GM23338 (cell line): ENCODE measurements at regions not wholly inside any gene's neighbourhood (a gene's known extent, or its start where the extent isn't known, plus 50 kb on each side); places are given as distances from the start of the nearest gene placed in this dataset.

Experiments used
- ATAC-seq: fragments of 200-7000 bp; cut with Tn5 transposase; 3 replicates; pipeline ENCODE4 v1.9.1; 2020
- DNase-seq: peaks from one replicate; pipeline ENCODE4 v3.0.0-alpha.2; 2015; ENCODE audit warnings: low spot score
- H2AFZ ChIP-seq: fragments of 200-600 bp; sonication (generic); 2 replicates; pipeline ENCODE4 v1.8.0; 2016; ENCODE audit warnings: antibody characterized with exemption, mild to moderate bottlenecking, moderate library complexity
- H3F3A ChIP-seq: fragments of 200-600 bp; sonication (generic); replicated peaks from 2 replicates; pipeline ENCODE4 v1.8.0; 2017; ENCODE audit warnings: antibody characterized with exemption, mixed run types, low read depth
- H3K27ac ChIP-seq: fragments of 200-600 bp; sonication (generic); 2 replicates; pipeline ENCODE4 v1.6.1; 2016; ENCODE audit warnings: low read depth
- H3K27me3 ChIP-seq: fragments of 200-600 bp; sonication (generic); 2 replicates; pipeline ENCODE4 v1.8.0; 2016; ENCODE audit warnings: mild to moderate bottlenecking, mixed run types, moderate library complexity; ENCODE audit not compliant: insufficient read depth
- H3K36me3 ChIP-seq: fragments of 200-600 bp; sonication (generic); 2 replicates; pipeline ENCODE4 v1.8.0; 2016; ENCODE audit warnings: mild to moderate bottlenecking; ENCODE audit not compliant: insufficient read depth
- H3K4me1 ChIP-seq: fragments of 200-600 bp; sonication (generic); 2 replicates; pipeline ENCODE4 v1.8.0; 2016; ENCODE audit warnings: mild to moderate bottlenecking, moderate library complexity; ENCODE audit not compliant: insufficient read depth
- H3K4me2 ChIP-seq: fragments of 200-600 bp; sonication (generic); 2 replicates; pipeline ENCODE4 v1.7.1; 2017; ENCODE audit warnings: mixed run types
- H3K4me3 ChIP-seq: fragments of 200-600 bp; sonication (generic); 2 replicates; pipeline ENCODE4 v1.6.1; 2016; ENCODE audit warnings: mixed run types
- H3K79me2 ChIP-seq: fragments of 200-600 bp; sonication (generic); replicated peaks from 2 replicates; pipeline ENCODE4 v1.8.0; 2017; ENCODE audit warnings: mild to moderate bottlenecking; ENCODE audit not compliant: insufficient read depth
- H3K9me2 ChIP-seq: fragments of 200-600 bp; sonication (generic); 2 replicates; pipeline ENCODE4 v1.8.0; 2017; ENCODE audit not compliant: insufficient read depth
- H4K20me1 ChIP-seq: fragments of 200-600 bp; sonication (generic); replicated peaks from 2 replicates; pipeline ENCODE4 v1.8.0; 2017; ENCODE audit warnings: mild to moderate bottlenecking; ENCODE audit not compliant: insufficient read depth
- H3K27ac Mint-ChIP-seq: 2 replicates; pipeline ENCODE4 v1.8.0; 2020; ENCODE audit warnings: inconsistent platforms, mild to moderate bottlenecking, moderate library complexity, mixed read lengths
- H3K27me3 Mint-ChIP-seq: 3 replicates; pipeline ENCODE4 v1.8.0; 2022; ENCODE audit warnings: low read depth, mild to moderate bottlenecking, moderate library complexity, mixed read lengths, inconsistent platforms; ENCODE audit not compliant: insufficient read depth, poor library complexity
- H3K36me3 Mint-ChIP-seq: 3 replicates; pipeline ENCODE4 v1.8.0; 2021; ENCODE audit warnings: low read depth, mild to moderate bottlenecking, inconsistent platforms, moderate library complexity, mixed read lengths
- H3K4me1 Mint-ChIP-seq: 3 replicates; pipeline ENCODE4 v1.8.0; 2020; ENCODE audit warnings: mild to moderate bottlenecking, inconsistent platforms, mixed read lengths
- H3K4me3 Mint-ChIP-seq: 3 replicates; pipeline ENCODE4 v1.8.0; 2021; ENCODE audit warnings: moderate library complexity, mild to moderate bottlenecking, inconsistent platforms, mixed read lengths
- H3K9me3 Mint-ChIP-seq: 3 replicates; pipeline ENCODE4 v1.8.0; 2020; ENCODE audit warnings: moderate library complexity, mild to moderate bottlenecking, inconsistent platforms, mixed read lengths
- EZH2 ChIP-seq: fragments of 200-600 bp; sonication (generic); IDR thresholded peaks from one replicate; pipeline ENCODE4 v1.8.0; 2017; ENCODE audit warnings: antibody characterized with exemption, mild to moderate bottlenecking, low read depth; ENCODE audit not compliant: unreplicated experiment
- JUNB ChIP-seq: IDR thresholded peaks from one replicate; pipeline ENCODE4 v1.6.1; 2016; ENCODE audit warnings: antibody characterized with exemption; ENCODE audit not compliant: unreplicated experiment
- NANOG ChIP-seq: IDR thresholded peaks from 2 replicates; pipeline ENCODE4 v1.6.1; 2016; ENCODE audit warnings: antibody characterized with exemption, borderline replicate concordance
- POLR2AphosphoS5 ChIP-seq: IDR thresholded peaks from 2 replicates; pipeline ENCODE4 v1.6.1; 2016; ENCODE audit warnings: antibody characterized with exemption, low read depth
- STAT1 ChIP-seq: IDR thresholded peaks from one replicate; pipeline ENCODE4 v1.6.1; 2016; ENCODE audit warnings: antibody characterized with exemption; ENCODE audit not compliant: unreplicated experiment
- ZNF114 ChIP-seq: fragments of 250-450 bp; sonication (Bioruptor Pico); IDR thresholded peaks from 2 replicates; pipeline ENCODE4 v1.5.0; 2020; ENCODE audit warnings: mild to moderate bottlenecking, moderate library complexity
- TF ChIP-seq, protein P1 (sequence below), 2 experiments: fragments of 200-600 bp in 1 of 2; sonication (generic) in 1 of 2; conservative IDR thresholded peaks; 2 replicates each; pipeline versions ENCODE4 v1.5.1 to v1.6.1; 2016 to 2017; ENCODE audit warnings: antibody characterized with exemption in 2 of 2, low read depth in 2 of 2, mild to moderate bottlenecking in 2 of 2, moderate library complexity in 1 of 2
- TF ChIP-seq, protein P2 (sequence below): IDR thresholded peaks from one replicate; pipeline ENCODE4 v1.6.1; 2018; ENCODE audit warnings: antibody characterized with exemption; ENCODE audit not compliant: unreplicated experiment
- TF ChIP-seq, protein P3 (sequence below): fragments of 250-450 bp; sonication (Bioruptor Pico); IDR thresholded peaks from 2 replicates; pipeline ENCODE4 v1.5.0; 2020; ENCODE audit warnings: mild to moderate bottlenecking, moderate library complexity

DNA sequence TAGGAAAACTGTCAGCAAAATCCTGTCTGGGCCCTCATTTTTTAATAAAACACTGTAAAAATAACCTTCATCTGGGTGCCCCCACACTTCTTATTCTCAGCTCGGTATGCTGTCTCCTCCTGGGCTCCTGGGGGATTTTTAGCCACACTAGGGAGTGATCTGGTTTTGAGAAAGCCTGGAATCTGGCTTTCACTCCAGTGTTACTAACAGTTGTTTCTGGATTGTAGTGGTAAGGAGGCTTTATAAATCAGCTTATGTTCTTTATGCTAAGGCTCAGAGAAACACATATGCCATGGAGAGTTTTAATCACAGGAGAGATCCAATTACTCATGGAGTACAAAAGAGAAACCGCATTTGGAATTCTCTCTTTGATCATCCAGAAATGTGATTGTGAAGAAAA lies 744.3 kb upstream of the SOX11 start (continued):
- TF ChIP-seq, protein P1, sequence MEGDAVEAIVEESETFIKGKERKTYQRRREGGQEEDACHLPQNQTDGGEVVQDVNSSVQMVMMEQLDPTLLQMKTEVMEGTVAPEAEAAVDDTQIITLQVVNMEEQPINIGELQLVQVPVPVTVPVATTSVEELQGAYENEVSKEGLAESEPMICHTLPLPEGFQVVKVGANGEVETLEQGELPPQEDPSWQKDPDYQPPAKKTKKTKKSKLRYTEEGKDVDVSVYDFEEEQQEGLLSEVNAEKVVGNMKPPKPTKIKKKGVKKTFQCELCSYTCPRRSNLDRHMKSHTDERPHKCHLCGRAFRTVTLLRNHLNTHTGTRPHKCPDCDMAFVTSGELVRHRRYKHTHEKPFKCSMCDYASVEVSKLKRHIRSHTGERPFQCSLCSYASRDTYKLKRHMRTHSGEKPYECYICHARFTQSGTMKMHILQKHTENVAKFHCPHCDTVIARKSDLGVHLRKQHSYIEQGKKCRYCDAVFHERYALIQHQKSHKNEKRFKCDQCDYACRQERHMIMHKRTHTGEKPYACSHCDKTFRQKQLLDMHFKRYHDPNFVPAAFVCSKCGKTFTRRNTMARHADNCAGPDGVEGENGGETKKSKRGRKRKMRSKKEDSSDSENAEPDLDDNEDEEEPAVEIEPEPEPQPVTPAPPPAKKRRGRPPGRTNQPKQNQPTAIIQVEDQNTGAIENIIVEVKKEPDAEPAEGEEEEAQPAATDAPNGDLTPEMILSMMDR (conservative IDR thresholded peaks at IDR 0.05; ENCODE audit: low read depth in 2 of 2) = no peak
- TF ChIP-seq POLR2AphosphoS5 = no peak

DNA sequence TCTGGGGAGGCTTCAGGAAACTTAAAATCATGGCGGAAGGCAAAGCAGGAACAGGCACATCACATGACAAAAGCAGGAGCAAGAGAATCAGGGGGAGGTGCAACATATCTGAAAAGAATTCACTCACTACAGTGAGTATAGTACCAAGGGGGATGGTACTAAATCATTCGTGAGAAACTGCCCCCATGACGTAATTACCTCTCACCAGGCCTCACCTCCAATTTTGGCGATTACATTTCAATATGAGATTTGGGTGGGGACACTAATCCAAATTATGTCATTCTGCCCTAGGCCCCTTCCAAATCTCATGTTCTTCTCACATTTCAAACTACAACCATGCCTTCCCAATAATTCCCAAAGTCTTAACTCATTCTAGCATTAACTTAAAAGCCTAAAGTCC lies 740.8 kb upstream of the SOX11 start:
- ATAC-seq (no peak), DNase-seq (no peak)
- no peak overlapping the region for H2AFZ ChIP-seq
- no peak overlapping the region for H3K4me3 ChIP-seq
- Mint-ChIP-seq H3K27ac (no peak overlapping the region), H3K36me3 (peaks cover 7% of the 10 kb centered on the region; the same call in 2 of the 3 replicates), H3K4me1 (no peaks in the 10 kb centered on the region), H3K27me3 (no peaks in the 10 kb centered on the region), H3K4me3 (no peak overlapping the region), H3K9me3 (peaks cover 75% of the 10 kb centered on the region)
- H3K27ac ChIP-seq = no peak overlapping the region
- H3K4me2 ChIP-seq = no peak overlapping the region
- H3K79me2 ChIP-seq = no peaks in the 10 kb centered on the region
- H3F3A ChIP-seq = no peaks in the 10 kb centered on the region
- TF ChIP-seq EZH2 (no peak), NANOG (no peak), STAT1 (no peak)
- no peaks in the 10 kb centered on the region for H4K20me1 ChIP-seq
- no peaks in the 10 kb centered on the region for H3K27me3 ChIP-seq
- no peaks in the 10 kb centered on the region for H3K9me2 ChIP-seq
- 0 out of 2 replicates have a peak, but pooled peaks cover 5% of the 10 kb centered on the region for H3K36me3 ChIP-seq
- H3K4me1 ChIP-seq = no peaks in the 10 kb centered on the region

DNA sequence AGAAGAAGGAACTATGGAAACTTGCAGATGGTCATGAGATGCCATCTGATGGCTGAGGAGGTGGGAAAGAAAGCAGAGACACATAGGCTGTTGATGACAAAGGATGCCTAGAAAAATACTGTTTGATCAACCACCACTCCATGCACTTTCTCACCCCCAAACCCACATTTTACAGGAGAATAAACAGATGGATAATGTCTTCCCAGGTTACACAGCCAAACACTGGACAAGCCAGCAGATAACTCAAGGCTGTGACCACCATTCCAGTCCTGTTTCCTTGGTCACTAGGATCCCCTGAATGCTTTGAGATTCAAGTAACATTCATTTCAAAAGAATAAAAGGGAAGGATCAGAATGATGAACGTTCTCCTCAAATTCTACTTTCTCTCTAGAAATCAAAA lies 733.0 kb upstream of the SOX11 start:
- Histone ChIP-seq H3K4me2 (no peak overlapping the region), H3F3A (no peaks in the 10 kb centered on the region), H3K4me1 (no peaks in the 10 kb centered on the region), H3K9me2 (no peaks in the 10 kb centered on the region), H3K4me3 (no peak overlapping the region), H2AFZ (no peak overlapping the region), H3K27me3 (no peaks in the 10 kb centered on the region), H3K79me2 (no peaks in the 10 kb centered on the region), H4K20me1 (no peaks in the 10 kb centered on the region), H3K27ac (no peak overlapping the region), H3K36me3 (no peaks in the 10 kb centered on the region)
- ATAC-seq = no peak
- Mint-ChIP-seq H3K4me1 (no peaks in the 10 kb centered on the region), H3K4me3 (no peak overlapping the region), H3K9me3 (peaks cover 83% of the 10 kb centered on the region), H3K36me3 (no peaks in the 10 kb centered on the region), H3K27ac (no peak overlapping the region), H3K27me3 (no peaks in the 10 kb centered on the region)
- DNase-seq = no peak
- TF ChIP-seq EZH2 (no peak), NANOG (no peak), ZNF114 (no peak), POLR2AphosphoS5 (no peak), JUNB (no peak)
- TF ChIP-seq, protein P2, sequence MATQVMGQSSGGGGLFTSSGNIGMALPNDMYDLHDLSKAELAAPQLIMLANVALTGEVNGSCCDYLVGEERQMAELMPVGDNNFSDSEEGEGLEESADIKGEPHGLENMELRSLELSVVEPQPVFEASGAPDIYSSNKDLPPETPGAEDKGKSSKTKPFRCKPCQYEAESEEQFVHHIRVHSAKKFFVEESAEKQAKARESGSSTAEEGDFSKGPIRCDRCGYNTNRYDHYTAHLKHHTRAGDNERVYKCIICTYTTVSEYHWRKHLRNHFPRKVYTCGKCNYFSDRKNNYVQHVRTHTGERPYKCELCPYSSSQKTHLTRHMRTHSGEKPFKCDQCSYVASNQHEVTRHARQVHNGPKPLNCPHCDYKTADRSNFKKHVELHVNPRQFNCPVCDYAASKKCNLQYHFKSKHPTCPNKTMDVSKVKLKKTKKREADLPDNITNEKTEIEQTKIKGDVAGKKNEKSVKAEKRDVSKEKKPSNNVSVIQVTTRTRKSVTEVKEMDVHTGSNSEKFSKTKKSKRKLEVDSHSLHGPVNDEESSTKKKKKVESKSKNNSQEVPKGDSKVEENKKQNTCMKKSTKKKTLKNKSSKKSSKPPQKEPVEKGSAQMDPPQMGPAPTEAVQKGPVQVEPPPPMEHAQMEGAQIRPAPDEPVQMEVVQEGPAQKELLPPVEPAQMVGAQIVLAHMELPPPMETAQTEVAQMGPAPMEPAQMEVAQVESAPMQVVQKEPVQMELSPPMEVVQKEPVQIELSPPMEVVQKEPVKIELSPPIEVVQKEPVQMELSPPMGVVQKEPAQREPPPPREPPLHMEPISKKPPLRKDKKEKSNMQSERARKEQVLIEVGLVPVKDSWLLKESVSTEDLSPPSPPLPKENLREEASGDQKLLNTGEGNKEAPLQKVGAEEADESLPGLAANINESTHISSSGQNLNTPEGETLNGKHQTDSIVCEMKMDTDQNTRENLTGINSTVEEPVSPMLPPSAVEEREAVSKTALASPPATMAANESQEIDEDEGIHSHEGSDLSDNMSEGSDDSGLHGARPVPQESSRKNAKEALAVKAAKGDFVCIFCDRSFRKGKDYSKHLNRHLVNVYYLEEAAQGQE = no peak
- TF ChIP-seq, protein P3, sequence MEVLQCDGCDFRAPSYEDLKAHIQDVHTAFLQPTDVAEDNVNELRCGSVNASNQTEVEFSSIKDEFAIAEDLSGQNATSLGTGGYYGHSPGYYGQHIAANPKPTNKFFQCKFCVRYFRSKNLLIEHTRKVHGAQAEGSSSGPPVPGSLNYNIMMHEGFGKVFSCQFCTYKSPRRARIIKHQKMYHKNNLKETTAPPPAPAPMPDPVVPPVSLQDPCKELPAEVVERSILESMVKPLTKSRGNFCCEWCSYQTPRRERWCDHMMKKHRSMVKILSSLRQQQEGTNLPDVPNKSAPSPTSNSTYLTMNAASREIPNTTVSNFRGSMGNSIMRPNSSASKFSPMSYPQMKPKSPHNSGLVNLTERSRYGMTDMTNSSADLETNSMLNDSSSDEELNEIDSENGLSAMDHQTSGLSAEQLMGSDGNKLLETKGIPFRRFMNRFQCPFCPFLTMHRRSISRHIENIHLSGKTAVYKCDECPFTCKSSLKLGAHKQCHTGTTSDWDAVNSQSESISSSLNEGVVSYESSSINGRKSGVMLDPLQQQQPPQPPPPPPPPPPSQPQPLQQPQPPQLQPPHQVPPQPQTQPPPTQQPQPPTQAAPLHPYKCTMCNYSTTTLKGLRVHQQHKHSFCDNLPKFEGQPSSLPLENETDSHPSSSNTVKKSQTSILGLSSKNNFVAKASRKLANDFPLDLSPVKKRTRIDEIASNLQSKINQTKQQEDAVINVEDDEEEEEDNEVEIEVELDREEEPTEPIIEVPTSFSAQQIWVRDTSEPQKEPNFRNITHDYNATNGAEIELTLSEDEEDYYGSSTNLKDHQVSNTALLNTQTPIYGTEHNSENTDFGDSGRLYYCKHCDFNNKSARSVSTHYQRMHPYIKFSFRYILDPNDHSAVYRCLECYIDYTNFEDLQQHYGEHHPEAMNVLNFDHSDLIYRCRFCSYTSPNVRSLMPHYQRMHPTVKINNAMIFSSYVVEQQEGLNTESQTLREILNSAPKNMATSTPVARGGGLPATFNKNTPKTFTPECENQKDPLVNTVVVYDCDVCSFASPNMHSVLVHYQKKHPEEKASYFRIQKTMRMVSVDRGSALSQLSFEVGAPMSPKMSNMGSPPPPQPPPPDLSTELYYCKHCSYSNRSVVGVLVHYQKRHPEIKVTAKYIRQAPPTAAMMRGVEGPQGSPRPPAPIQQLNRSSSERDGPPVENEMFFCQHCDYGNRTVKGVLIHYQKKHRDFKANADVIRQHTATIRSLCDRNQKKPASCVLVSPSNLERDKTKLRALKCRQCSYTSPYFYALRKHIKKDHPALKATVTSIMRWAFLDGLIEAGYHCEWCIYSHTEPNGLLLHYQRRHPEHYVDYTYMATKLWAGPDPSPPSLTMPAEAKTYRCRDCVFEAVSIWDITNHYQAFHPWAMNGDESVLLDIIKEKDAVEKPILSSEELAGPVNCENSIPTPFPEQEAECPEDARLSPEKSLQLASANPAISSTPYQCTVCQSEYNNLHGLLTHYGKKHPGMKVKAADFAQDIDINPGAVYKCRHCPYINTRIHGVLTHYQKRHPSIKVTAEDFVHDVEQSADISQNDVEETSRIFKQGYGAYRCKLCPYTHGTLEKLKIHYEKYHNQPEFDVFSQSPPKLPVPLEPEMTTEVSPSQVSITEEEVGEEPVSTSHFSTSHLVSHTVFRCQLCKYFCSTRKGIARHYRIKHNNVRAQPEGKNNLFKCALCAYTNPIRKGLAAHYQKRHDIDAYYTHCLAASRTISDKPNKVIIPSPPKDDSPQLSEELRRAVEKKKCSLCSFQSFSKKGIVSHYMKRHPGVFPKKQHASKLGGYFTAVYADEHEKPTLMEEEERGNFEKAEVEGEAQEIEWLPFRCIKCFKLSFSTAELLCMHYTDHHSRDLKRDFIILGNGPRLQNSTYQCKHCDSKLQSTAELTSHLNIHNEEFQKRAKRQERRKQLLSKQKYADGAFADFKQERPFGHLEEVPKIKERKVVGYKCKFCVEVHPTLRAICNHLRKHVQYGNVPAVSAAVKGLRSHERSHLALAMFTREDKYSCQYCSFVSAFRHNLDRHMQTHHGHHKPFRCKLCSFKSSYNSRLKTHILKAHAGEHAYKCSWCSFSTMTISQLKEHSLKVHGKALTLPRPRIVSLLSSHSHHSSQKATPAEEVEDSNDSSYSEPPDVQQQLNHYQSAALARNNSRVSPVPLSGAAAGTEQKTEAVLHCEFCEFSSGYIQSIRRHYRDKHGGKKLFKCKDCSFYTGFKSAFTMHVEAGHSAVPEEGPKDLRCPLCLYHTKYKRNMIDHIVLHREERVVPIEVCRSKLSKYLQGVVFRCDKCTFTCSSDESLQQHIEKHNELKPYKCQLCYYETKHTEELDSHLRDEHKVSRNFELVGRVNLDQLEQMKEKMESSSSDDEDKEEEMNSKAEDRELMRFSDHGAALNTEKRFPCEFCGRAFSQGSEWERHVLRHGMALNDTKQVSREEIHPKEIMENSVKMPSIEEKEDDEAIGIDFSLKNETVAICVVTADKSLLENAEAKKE (CRISPR knock-in tag) = no peak
